ENCODE measurements at regions not wholly inside any gene's neighbourhood (a gene's known extent, or its start where the extent isn't known, plus 50 kb on each side); places are given as distances from the start of the nearest gene placed in this dataset.
"Not testable (repeated sequence)": the region's sequence is repeated elsewhere in the genome, so short reads cannot be mapped to it uniquely, and the experiment has no call there.

- DNase-seq: peak; percentile 67
Observed at GRCh38 chr14:66015071-66015780, 470.9 kb upstream of the CCDC196 start.

- no peak for DNase-seq
Observed at GRCh38 chr14:66017927-66018326, 468.2 kb upstream of the CCDC196 start.

- no peak for DNase-seq
Observed at GRCh38 chr14:66022526-66022925, 463.6 kb upstream of the CCDC196 start.

GRCh38 chr14:66025779-66026178, 460.4 kb upstream of the CCDC196 start:
- no peak for DNase-seq

GRCh38 chr14:66031981-66032380, 454.2 kb upstream of the CCDC196 start:
- DNase-seq: not testable (repeated sequence)

GRCh38 chr14:66032800-66033199, 453.4 kb upstream of the CCDC196 start:
- DNase-seq: no peak

- no peak for DNase-seq
Observed at GRCh38 chr14:66036547-66036946, 449.6 kb upstream of the CCDC196 start.

GRCh38 chr14:66037361-66037760, 448.8 kb upstream of the CCDC196 start:
- no peak for DNase-seq

- DNase-seq: no peak
Observed at GRCh38 chr14:66038212-66038611, 448.0 kb upstream of the CCDC196 start.

GRCh38 chr14:66038618-66039017, 447.6 kb upstream of the CCDC196 start:
- DNase-seq: peak; percentile 58

GRCh38 chr14:66039495-66039894, 446.7 kb upstream of the CCDC196 start:
- DNase-seq: no peak

- no peak for DNase-seq
Observed at GRCh38 chr14:66041582-66041981, 444.6 kb upstream of the CCDC196 start.

- no peak for DNase-seq
Observed at GRCh38 chr14:66043921-66044320, 442.2 kb upstream of the CCDC196 start.

GRCh38 chr14:66045572-66046021, 440.6 kb upstream of the CCDC196 start:
- no peak for DNase-seq

- DNase-seq: no peak
Observed at GRCh38 chr14:66046035-66046434, 440.1 kb upstream of the CCDC196 start.

- no peak for DNase-seq
Observed at GRCh38 chr14:66046591-66046990, 439.6 kb upstream of the CCDC196 start.

GRCh38 chr14:66056268-66056907, 429.8 kb upstream of the CCDC196 start:
- no peak for DNase-seq

- no peak for DNase-seq
Observed at GRCh38 chr14:66056926-66057552, 429.1 kb upstream of the CCDC196 start.

- no peak for DNase-seq
Observed at GRCh38 chr14:66065188-66065587, 421.0 kb upstream of the CCDC196 start.

GRCh38 chr14:66066981-66067776, 419.0 kb upstream of the CCDC196 start:
- no peak for DNase-seq

- no peak for DNase-seq
Observed at GRCh38 chr14:66069036-66069435, 417.1 kb upstream of the CCDC196 start.

- no peak for DNase-seq
Observed at GRCh38 chr14:66069830-66070541, 416.2 kb upstream of the CCDC196 start.

Measured in left kidney (tissue), 1 donor.